GM12865 (cell line): ENCODE measurements at regions not wholly inside any gene's neighbourhood (a gene's known extent, or its start where the extent isn't known, plus 50 kb on each side); places are given as distances from the start of the nearest gene placed in this dataset.
"Not testable (repeated sequence)": the region's sequence is repeated elsewhere in the genome, so short reads cannot be mapped to it uniquely, and the experiment has no call there.

Source experiments
- DNase-seq: peaks from one replicate; pipeline ENCODE4 v3.0.0; 2010; ENCODE audit warnings: low read depth
- H3K4me3 ChIP-seq: 2 replicates; pipeline ENCODE4 v1.5.1; 2011; ENCODE audit warnings: mild to moderate bottlenecking, low read depth, low read length, control low read depth
- CTCF ChIP-seq: IDR thresholded peaks from 2 replicates; pipeline ENCODE4 v1.5.1; 2011; ENCODE audit warnings: low read length, control low read depth, low read depth, inconsistent platforms; ENCODE audit not compliant: insufficient read depth; ENCODE audit errors: missing control alignments

GRCh38 chr2:106257135-106257534, 63.0 kb upstream of the UXS1 start:
- no peak overlapping the region for H3K4me3 ChIP-seq
- no peak for DNase-seq
- TF ChIP-seq CTCF = no peak

GRCh38 chr2:106249157-106249828, 55.2 kb upstream of the UXS1 start:
- DNase-seq, H3K4me3 ChIP-seq: not testable (repeated sequence)

- DNase-seq, H3K4me3 ChIP-seq: not testable (repeated sequence)
- peak; percentile 9 for TF ChIP-seq CTCF
Measured at GRCh38 chr2:106248548-106249151, 54.5 kb upstream of the UXS1 start.
